AG10803 (cell line): ENCODE measurements at regions not wholly inside any gene's neighbourhood (a gene's known extent, or its start where the extent isn't known, plus 50 kb on each side); places are given as distances from the start of the nearest gene placed in this dataset.
A peak's percentile ranks its signal among the peaks of the same experiment; 100 is the strongest.

ENCODE experiments used
- DNase-seq: peaks from one replicate; pipeline ENCODE4 v3.0.0; 2010; ENCODE audit warnings: low read depth
- H3K4me3 ChIP-seq: 2 replicates; pipeline ENCODE4 v1.5.1; 2011; ENCODE audit warnings: mild to moderate bottlenecking, low read length, control low read depth
- TF ChIP-seq, protein P1 (sequence below): conservative IDR thresholded peaks from 2 replicates; pipeline ENCODE4 v1.5.1; 2011; ENCODE audit warnings: mild to moderate bottlenecking, low read length, control low read depth, inconsistent platforms

DNA sequence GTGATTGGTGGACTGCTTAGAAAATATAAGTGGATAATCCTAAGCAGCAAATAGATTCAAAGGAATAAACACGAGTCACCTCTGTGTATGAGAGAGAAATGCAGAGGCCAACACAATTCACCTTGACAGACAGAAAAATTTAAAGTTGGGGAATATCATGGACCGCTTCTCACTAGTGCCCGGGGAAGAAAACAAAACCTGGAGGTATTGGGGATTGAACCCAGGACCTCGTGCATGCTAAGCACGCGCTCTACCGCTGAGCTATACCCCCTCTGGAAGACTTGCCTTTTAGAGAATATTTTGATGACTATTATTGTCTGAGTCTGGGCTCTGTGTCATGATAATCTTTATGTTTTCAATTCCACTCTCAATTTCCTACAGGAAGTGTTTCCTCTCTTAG lies 111.9 kb downstream of the TRIM27 start:
- H3K4me3 ChIP-seq = no peak overlapping the region
- TF ChIP-seq, protein P1, sequence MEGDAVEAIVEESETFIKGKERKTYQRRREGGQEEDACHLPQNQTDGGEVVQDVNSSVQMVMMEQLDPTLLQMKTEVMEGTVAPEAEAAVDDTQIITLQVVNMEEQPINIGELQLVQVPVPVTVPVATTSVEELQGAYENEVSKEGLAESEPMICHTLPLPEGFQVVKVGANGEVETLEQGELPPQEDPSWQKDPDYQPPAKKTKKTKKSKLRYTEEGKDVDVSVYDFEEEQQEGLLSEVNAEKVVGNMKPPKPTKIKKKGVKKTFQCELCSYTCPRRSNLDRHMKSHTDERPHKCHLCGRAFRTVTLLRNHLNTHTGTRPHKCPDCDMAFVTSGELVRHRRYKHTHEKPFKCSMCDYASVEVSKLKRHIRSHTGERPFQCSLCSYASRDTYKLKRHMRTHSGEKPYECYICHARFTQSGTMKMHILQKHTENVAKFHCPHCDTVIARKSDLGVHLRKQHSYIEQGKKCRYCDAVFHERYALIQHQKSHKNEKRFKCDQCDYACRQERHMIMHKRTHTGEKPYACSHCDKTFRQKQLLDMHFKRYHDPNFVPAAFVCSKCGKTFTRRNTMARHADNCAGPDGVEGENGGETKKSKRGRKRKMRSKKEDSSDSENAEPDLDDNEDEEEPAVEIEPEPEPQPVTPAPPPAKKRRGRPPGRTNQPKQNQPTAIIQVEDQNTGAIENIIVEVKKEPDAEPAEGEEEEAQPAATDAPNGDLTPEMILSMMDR = no peak
- no peak for DNase-seq

DNA sequence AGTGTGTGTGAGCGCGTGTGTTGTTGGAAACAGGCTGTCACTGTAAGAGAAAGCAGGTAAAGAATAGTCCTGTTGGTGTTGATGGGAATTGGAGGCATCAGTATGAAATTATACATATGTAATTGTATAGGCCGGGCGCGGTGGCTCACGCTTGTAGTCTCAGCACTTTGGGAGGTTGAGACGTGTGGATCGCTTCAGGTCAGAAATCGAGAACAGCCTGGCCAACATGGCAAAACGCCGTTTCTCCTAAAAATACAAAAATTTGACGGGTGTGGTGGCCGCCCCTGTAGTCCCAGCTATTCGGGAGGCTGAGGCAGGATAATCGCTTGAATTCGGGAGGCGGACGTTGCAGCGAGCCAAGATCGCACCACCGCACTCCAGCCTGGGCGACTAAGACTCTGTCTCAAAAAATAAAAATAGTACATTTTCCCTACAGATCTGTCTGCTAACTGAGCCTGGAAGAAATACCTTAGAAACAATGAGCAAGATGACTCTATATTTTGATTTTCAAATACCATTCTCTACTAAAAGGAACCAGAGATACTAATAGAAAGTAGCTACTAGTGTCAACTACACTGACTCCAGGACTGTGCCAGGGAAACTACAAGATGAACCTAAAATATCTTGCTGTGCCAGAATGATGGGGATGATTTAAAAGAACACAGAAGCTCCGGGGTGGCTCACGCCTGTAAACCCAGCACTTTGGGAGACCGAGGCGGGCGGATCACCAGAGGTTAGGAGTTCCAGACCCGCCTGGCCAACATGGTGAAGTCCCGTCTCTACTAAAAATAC lies 110.8 kb downstream of the TRIM27 start:
- TF ChIP-seq, protein P1 = no peak
- DNase-seq = no peak
- no peak overlapping the region for H3K4me3 ChIP-seq

DNA sequence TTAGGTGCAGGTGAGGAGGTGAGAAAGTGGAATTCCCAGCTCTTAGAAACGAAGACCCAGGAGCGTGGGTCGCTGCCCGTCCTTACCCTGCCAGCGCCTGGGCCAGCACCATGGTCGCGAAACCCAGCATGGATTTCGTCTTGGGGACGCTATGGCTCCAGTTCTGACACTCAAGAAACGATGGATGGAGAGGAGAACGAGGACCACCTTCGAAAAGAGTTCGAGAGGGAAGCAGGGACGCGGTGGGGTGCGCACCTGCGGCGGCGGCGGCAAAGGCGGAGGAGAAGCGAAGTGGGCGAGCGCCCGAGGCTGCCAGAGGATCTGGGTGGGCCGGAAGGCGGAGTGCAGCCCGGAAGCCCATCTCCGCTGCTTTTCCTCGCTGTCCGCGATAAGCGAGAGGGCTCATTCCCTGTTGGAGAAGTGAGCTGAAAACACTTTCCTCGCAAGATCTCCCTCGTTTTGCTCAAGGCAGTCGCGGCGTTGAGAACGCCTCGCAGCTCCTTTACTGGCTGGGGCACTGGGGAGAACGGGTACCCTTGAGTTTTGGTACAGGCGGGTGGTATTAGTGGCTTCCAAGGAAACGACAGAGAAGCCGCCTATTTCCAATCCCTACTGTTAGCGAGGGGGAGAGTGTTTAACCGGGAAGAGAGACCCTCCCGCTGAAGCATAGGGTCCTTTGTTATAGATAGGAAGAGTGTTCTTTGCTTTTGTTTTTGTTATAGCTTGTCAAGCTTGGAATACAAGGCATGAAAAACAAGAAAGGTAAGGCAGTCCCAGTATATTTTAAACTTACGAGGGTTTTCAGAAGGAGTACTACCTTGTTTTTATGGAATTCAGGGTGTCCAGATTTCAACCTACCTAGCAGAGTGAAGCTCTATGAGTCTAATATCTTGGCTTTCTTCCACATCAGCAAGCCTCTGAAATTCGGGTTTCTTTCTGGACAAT lies 109.5 kb downstream of the TRIM27 start:
- TF ChIP-seq, protein P1 = no peak
- no peak for DNase-seq
- H3K4me3 ChIP-seq = peak overlapping the region; percentile 30

DNA sequence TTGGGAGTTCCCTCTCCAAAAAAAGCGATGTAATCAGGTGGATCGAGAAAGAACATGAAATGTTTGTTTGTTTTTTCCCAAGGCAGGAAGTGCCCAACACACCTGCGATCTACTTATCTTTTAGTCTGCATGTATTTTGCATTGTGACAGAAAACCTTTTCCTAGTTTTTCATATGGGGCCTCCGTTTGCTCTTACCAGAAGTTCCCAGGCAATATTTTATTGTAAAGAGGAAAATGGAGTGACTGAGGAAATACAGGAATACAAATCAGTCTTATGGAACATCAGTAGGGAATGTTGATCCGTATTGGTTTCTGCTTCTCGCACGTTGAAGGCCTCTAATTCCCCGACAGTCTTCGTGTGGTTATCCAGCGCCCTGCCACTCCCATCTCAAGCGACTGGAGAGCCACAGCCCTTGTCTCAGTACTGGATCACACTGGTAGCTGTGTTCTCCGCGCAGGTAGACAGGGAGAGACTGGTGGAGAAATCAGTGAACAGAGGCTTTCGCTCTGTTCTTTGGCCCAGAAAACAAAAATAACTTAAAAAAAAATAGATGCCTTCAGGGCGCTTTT lies 107.4 kb downstream of the TRIM27 start:
- DNase-seq = no peak
- H3K4me3 ChIP-seq = peak overlapping the region; percentile 16; the same call in 1 of the 2 replicates
- TF ChIP-seq, protein P1 = no peak

DNA sequence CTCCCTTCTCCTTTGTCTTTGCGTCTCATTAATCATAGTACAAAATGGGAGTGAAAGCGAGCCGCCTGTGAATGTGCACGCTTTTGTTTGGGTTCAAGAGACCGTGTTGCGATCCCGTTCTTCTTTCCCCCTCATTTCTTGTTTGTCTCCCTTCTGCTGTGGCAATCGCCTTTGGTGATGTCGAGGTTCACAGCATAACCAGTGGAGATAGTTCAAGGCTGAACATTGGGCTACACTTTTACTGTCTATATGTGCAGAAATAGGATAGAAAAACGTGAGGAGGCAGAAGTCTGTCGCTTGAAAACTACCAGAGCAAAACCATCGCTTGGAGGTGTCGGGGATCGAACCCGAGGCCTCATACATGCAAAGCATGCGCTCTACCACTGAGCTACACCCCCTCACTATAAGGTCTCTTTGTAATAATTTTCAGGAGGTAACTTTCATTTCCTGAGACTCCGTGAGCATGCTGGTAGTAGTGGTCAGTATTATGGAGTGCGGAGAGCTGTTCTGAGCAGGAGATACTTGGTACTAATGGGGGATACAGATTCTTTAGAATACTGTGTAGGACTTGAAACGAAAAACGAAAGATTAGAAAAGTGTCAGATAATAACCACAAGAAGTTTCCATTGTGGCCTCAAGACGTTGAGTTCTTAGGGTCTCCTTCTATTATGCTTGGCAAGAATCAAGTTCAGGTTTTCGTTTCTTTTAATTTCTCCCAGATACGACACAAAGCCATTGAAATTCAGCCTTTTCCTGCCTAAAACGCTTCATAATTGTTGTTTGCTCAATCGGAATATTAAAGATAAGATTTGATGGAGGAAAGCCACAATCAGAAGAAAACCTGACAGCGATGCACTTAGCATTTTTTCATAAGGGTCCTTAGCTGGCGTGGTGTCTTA lies 106.6 kb downstream of the TRIM27 start:
- TF ChIP-seq, protein P1 = no peak
- DNase-seq = peak; percentile 64
- peak overlapping the region; percentile 16; the same call in 1 of the 2 replicates for H3K4me3 ChIP-seq

DNA sequence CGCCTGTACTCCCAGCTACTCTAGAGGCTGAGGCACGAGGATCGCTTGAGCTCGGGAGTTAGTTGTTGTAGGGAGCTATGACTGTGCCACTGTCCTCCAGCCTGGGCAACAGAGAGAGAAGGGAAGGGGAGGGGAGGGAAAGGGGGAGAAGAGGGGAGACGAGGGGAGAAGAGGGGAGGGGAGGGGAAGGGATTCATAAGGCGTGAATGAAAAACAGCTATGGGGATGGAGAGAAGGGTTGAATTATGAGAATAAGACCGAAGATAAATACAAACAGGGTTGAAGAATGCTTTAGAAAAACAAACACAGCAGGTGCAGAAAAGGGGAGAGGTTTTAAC lies 106.0 kb downstream of the TRIM27 start:
- TF ChIP-seq, protein P1 = no peak
- DNase-seq = no peak
- no peak overlapping the region for H3K4me3 ChIP-seq
